GM12873 (cell line): ENCODE measurements at regions not wholly inside any gene's neighbourhood (a gene's known extent, or its start where the extent isn't known, plus 50 kb on each side); places are given as distances from the start of the nearest gene placed in this dataset.

Source experiments
- TF ChIP-seq, protein P1 (sequence below): IDR thresholded peaks from 2 replicates; pipeline ENCODE4 v1.5.1; 2012; ENCODE audit warnings: low read depth, mild to moderate bottlenecking, moderate library complexity, low read length, control low read depth; ENCODE audit not compliant: insufficient read depth; ENCODE audit errors: missing control alignments

DNA sequence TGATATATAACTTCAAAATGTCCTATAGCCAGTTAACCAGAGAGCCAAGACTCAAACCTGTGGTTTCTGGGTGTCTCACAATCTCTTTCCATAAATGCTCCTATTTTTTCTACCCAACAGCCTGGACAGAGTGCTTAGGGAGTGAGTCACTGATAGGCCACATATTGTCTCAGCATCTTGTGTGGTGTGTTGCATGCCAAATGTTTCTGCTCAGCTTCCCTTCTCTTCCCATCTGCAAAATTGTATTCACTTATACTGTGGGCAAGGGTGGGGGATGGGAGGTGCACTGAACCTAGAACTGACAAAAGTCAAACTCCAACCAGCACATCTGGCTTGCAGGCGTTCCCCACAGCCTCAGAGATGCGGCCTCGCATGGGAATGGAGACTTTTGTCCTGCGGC lies 123.3 kb downstream of the KCNA5 start:
- TF ChIP-seq, protein P1, sequence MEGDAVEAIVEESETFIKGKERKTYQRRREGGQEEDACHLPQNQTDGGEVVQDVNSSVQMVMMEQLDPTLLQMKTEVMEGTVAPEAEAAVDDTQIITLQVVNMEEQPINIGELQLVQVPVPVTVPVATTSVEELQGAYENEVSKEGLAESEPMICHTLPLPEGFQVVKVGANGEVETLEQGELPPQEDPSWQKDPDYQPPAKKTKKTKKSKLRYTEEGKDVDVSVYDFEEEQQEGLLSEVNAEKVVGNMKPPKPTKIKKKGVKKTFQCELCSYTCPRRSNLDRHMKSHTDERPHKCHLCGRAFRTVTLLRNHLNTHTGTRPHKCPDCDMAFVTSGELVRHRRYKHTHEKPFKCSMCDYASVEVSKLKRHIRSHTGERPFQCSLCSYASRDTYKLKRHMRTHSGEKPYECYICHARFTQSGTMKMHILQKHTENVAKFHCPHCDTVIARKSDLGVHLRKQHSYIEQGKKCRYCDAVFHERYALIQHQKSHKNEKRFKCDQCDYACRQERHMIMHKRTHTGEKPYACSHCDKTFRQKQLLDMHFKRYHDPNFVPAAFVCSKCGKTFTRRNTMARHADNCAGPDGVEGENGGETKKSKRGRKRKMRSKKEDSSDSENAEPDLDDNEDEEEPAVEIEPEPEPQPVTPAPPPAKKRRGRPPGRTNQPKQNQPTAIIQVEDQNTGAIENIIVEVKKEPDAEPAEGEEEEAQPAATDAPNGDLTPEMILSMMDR: no peak

DNA sequence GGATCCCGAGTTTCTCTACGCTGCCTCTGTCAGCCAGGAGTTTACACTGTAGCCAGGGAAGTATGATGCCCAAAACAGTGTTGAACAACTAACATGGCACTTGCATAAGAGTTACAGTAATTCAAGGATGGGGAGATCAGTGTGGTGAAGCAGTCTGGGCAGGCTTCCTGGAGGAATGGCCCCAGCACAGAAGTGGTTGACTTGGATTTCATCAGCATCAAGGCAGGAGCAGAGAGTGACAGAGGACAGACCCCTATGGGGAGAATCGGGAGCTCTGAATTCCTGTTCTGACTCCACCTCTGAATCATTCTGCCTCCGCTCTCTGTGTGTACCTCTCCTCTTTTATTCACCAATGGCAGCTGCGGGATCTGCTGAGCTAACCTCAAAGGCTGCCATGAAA lies 124.5 kb downstream of the KCNA5 start:
- TF ChIP-seq, protein P1: no peak

DNA sequence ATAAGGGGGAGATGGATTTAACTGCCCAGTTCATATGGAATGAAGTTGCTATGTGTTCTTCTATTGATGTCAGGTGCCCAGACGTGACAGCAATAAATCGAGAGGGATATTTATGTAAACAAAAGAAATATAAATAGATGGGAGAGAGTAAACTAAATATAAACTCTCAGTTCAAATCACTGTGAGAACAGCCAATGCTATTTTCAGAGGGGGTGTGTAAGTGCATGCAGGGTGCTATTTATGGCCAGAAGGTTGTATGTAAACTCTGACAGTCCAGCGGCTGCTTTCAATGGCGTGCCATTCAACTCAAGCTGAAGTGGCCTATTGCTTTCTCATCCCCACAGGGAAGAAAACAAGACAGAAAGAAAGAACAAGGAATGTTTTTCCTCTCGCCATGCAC lies 127.2 kb downstream of the KCNA5 start:
- TF ChIP-seq, protein P1: no peak

DNA sequence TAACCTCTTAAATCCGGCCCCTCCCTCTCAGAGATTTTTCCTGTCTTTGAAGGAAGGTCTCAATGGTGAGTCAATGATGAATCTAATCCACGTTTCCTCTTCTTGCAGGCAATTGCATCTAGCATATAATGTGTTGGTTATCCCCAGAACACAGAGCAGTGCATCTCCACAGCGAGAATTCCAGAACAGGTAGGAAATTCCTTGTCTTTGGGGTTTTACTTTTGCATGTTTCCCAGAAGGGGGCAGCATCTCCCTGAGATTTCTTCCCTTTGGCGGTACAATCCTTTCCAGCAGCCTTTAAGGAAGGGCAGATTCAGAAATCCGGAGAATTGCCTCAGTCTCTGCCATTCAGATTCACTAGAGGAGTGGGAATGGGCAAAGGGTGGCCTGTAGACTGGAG lies 128.0 kb downstream of the KCNA5 start:
- TF ChIP-seq, protein P1: peak; percentile 54

DNA sequence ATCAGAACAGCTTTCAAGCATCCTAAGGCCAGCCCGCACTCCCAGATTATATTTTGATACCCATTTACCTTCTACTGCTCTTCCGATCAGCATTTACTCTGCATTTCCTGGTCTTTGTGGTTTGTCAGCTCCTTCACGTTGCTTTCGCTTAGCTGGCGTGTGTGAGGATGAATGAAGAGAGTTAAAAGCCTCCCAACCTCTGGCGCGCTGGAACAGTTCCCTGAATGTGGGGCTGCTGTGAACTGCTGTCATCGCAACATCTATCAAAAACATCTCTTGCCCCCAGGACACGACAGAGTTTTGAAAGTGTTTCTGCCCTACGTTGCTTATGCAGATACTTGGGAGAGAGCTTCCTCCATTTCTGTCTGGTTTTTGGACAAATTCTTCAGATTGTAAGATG lies 129.2 kb downstream of the KCNA5 start:
- TF ChIP-seq, protein P1: no peak

DNA sequence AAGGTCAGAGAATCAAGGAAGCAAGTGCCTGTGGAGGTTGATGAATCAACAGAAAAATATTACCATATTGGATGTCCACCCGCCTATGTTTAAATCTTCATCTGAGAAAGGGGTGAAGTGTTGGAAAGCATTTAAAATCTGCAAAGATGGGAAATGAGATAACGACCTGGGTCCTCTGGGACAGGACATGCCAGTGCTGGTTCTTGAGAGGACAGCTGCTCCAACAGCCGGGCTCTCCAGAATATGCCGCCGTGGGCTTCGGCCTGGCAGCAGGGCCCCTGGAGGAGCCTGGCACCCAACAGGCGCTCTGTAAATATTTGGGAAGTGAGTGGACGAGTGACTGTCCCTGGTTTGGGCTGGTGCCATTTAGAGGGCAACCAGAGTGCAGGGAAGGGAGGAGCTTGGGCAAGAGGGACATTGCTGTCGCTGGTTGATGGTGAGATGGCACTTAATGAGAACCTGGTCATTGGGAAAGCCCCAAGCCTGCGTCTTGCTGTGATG lies 129.9 kb downstream of the KCNA5 start:
- TF ChIP-seq, protein P1: no peak

DNA sequence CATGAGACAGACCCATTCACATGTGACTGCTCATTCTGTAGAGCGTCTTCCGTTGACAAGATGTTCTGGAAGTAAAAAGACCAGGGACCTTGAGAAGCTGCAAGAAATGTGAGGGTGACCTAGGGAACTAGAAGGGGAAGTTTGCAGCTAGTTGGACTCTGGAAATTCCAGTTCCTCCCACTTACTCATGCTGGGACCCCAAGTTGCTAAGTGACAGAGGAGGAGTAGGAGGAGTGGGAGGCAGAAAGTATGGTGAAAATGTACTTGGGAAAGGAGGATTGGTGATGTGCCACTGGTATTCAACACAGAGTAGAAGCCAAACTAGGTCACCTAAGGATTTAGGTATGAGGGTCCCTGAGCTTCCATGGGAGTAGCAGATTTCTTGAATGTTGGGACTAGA lies 132.4 kb downstream of the KCNA5 start:
- TF ChIP-seq, protein P1: no peak

DNA sequence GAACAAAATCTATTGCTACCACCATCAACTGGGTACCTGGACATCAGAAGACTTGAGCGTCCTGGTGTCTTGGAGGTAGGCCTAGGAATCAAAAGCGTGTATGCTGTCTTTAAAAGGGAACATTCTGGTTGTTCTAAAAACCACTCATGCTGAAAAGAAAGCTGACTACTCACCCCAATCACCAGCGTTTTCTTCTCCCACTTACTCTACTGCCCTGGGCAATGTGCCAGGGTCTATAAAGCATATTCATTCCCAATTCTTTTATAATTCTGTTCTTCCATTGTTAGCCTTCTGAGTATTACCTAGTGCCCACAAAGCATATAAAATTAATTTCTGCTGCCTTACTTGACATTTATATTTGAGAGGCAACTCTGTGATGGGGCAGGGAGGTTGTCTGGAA lies 133.4 kb downstream of the KCNA5 start:
- TF ChIP-seq, protein P1: no peak
